Gastroesophageal sphincter (tissue), 3 donors: ENCODE measurements at regions not wholly inside any gene's neighbourhood (a gene's known extent, or its start where the extent isn't known, plus 50 kb on each side); places are given as distances from the start of the nearest gene placed in this dataset.

Experiments
- CTCF ChIP-seq, 4 experiments: fragments of 200-600 bp in 2 of 4; fragments of 450-650 bp in 2 of 4; sonication (generic) in 1 of 4; IDR thresholded peaks; one replicate each; pipeline ENCODE4 v1.5.1; 2017 to 2019; ENCODE audit warnings: antibody characterized with exemption in 4 of 4, mild to moderate bottlenecking in 2 of 4, moderate library complexity in 2 of 4
- EP300 ChIP-seq: sonication (generic); formaldehyde crosslinking; IDR thresholded peaks from one replicate; pipeline ENCODE4 v1.6.1; 2017; ENCODE audit warnings: antibody characterized with exemption, mild to moderate bottlenecking
- POLR2A ChIP-seq, 2 donors: fragments of 450-650 bp; IDR thresholded peaks; one replicate each; pipeline ENCODE4 v1.6.1; 2017; ENCODE audit warnings: antibody characterized with exemption in 2 of 2, mild to moderate bottlenecking in 2 of 2, moderate library complexity in 1 of 2

GRCh38 chr18:38483326-38483725, 917.7 kb upstream of the CELF4 start:
- TF ChIP-seq POLR2A (IDR thresholded peaks at IDR 0.05) (no peak), CTCF (IDR thresholded peaks at IDR 0.05) (no peak), EP300 (no peak)
